ENCODE measurements at regions not wholly inside any gene's neighbourhood (a gene's known extent, or its start where the extent isn't known, plus 50 kb on each side); places are given as distances from the start of the nearest gene placed in this dataset.
"Not testable (repeated sequence)": the region's sequence is repeated elsewhere in the genome, so short reads cannot be mapped to it uniquely, and the experiment has no call there.

DNA sequence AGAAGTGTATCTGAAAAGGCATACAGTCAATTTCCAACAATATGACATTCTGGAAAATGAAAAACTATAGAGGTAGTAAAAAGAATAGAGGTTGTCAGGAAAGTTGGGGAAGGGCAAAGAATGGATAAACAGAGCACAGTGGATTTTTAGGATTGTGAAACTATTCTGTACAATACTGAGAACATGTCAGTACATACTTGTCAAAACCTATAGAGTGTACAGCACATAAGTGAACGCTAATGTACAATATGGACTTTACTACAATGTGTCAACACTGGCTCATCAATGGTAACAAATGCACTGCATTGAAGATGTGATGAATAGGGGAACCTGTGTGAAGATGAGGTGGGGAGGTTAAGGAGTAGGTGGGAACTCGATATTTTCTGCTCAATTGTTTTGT is 483.0 kb upstream of the PFKP start:
- CTCF ChIA-PET, result no interaction called here
- Mint-ChIP-seq H3K4me3 (no peak overlapping the region), H3K4me1 (no peaks in the 10 kb centered on the region), H3K27me3 (no peaks in the 10 kb centered on the region), H3K9me3 (no peaks in the 10 kb centered on the region), H3K27ac (no peak overlapping the region), H3K36me3 (no peaks in the 10 kb centered on the region)
- no peak for DNase-seq

DNA sequence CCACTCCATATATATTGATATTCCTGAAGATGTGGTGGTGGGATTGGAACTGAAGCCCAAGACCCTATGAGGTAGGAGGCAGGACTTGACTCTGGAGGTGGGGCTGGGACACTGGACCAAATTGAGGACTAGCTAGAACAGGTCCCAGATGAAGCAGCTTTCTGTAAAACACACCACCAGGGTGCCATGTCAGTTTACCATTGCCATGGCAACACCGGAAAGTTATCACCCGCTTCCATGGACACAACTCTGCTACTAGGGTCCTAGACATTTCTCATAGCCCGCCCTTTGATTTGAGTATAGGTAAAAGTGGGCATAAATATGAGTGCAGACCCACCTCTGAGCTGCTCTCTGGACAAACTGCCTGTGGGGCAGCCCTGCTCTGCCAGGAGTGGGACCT is 490.5 kb upstream of the PFKP start:
- CTCF ChIA-PET, result no interaction called here
- Mint-ChIP-seq H3K27ac (no peak overlapping the region), H3K36me3 (no peaks in the 10 kb centered on the region), H3K27me3 (no peaks in the 10 kb centered on the region), H3K4me1 (no peaks in the 10 kb centered on the region), H3K4me3 (no peak overlapping the region), H3K9me3 (no peaks in the 10 kb centered on the region)
- DNase-seq, result no peak

DNA sequence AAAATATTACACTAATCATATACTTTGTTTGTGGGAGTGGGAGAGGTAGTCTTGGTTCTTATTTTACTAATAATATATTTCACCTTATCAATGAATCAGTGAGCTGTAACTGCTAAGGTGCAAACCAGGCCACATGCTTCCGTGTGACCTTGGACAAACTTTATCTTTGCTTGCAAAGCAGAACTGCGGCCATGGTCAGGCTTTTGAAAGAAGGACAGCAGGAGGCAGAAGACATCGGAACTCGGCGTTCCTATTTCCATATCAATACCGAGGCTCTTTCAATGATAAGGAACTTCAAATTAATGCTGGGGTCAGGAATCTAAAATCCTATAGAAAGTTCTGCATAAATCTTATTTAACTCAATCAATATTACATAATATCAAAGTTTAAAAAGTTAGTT is 491.9 kb upstream of the PFKP start:
- no peaks in the 10 kb centered on the region for H3K4me1 Mint-ChIP-seq
- DNase-seq, result no peak
- no peaks in the 10 kb centered on the region for H3K9me3 Mint-ChIP-seq
- H3K27ac Mint-ChIP-seq, result no peak overlapping the region
- H3K36me3 Mint-ChIP-seq, result no peaks in the 10 kb centered on the region
- H3K4me3 Mint-ChIP-seq, result no peak overlapping the region
- H3K27me3 Mint-ChIP-seq, result no peaks in the 10 kb centered on the region
- CTCF ChIA-PET, result no interaction called here

DNA sequence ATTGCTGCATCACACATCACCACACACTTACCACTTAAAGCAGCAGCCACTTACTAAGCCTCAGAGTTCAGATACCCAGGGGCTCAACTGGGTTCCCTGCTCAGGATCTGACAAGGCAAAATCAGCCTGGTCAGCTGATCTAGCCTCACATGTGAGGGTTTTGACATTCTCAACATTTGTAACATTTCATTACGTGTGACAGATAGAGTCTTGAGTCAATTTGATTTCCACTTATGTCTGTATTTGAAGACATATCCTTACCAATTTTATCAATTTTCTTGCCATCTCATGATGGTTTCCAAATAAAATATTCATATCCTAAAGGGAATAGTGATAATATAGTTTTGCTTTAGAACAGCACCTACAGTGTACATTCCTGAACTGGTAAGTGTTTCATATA is 494.7 kb upstream of the PFKP start:
- CTCF ChIA-PET, result no interaction called here
- H3K27me3 Mint-ChIP-seq, result no peaks in the 10 kb centered on the region
- H3K27ac Mint-ChIP-seq, result no peak overlapping the region
- no peaks in the 10 kb centered on the region for H3K4me1 Mint-ChIP-seq
- H3K9me3 Mint-ChIP-seq, result no peaks in the 10 kb centered on the region
- H3K4me3 Mint-ChIP-seq, result no peak overlapping the region
- no peak for DNase-seq
- no peaks in the 10 kb centered on the region for H3K36me3 Mint-ChIP-seq

DNA sequence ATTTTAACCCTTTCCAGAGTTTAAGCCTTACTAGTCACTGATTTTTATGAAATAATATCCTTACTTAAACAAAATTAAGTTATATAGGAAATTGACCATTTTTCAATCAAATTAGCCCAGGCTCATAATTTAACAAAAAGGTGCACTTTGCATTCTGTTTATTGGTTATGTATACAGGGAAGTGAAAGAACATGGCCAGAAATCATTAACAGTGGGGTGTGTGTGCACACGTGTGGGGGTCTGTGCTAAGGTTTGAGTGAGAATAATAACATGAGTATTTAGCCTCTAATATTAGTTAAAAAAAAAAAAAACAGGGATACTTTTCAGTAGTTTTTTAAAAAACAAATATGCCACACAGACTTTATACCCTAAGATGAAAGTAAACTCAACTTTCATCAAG is 510.5 kb upstream of the PFKP start:
- Mint-ChIP-seq H3K4me3 (no peak overlapping the region), H3K27ac (no peak overlapping the region), H3K27me3 (no peaks in the 10 kb centered on the region), H3K36me3 (no peaks in the 10 kb centered on the region), H3K4me1 (no peaks in the 10 kb centered on the region), H3K9me3 (no peaks in the 10 kb centered on the region)
- no peak for DNase-seq
- CTCF ChIA-PET, result no interaction called here

DNA sequence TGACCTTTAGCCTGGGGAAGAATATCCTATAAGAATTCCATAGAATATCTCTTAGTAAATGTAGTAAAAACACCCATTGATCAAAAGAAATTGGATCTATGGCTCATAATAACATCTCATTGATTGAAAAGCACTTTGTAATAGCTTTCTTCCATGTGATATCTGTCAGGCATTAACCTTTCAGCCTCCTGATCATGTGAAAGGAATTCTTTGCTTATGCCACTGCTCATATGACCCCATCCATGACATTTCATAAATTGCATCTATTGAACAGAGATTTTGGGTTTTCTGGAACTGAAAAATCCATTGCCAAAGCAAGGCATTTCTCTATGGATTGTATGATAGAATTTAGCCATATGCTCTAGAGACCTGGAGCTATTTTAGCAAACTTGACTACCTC is 519.3 kb upstream of the PFKP start:
- no peaks in the 10 kb centered on the region for H3K9me3 Mint-ChIP-seq
- CTCF ChIA-PET, result interaction anchor here (0.6 kb wide), 1 partner anchor 59 kb away, joined by 3 read pairs; no protein-coding TSS in a partner anchor
- no peaks in the 10 kb centered on the region for H3K36me3 Mint-ChIP-seq
- no peak overlapping the region for H3K4me3 Mint-ChIP-seq
- no peaks in the 10 kb centered on the region for H3K4me1 Mint-ChIP-seq
- no peaks in the 10 kb centered on the region for H3K27me3 Mint-ChIP-seq
- H3K27ac Mint-ChIP-seq, result no peak overlapping the region
- DNase-seq, result no peak

DNA sequence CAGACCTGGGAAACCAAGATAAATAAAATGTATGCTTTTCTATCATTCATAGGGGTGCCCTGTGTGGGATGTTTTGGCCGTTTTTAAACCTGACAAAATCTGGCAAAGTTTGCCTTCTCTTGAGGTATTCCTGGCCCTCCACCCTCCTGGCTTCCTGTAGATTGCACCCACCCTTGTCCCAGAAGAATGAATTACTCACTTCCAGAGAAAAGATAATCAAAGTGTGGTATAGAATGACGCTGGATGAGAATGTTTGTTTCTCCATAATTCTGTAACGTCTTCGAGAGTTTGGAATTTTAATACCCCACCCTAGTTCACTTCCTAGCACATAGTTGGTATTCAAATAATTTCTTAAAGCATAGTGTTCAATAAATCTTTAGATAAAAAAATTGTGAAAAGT is 519.7 kb upstream of the PFKP start:
- no peaks in the 10 kb centered on the region for H3K27me3 Mint-ChIP-seq
- no peak overlapping the region for H3K27ac Mint-ChIP-seq
- H3K4me3 Mint-ChIP-seq, result no peak overlapping the region
- no peaks in the 10 kb centered on the region for H3K4me1 Mint-ChIP-seq
- DNase-seq, result no peak
- CTCF ChIA-PET, result no interaction called here
- H3K36me3 Mint-ChIP-seq, result no peaks in the 10 kb centered on the region
- no peaks in the 10 kb centered on the region for H3K9me3 Mint-ChIP-seq

DNA sequence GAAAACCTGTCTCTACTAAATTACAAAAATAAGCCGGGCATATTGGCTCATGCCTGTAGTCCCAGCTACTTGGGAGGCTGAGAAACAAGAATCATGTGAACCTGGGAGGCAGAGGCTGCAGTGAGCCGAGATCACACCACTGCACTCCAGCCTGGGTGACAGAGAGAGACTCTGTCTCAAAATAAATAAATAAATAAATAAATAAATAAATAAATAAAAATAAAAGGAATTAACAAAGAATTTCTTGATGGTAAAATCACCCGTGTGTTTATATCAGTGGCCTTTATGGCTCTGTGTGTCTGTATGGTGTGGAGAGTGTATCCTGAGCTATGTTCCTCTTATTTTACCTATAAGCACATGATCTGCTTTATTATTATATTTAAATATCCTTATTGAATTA is 520.5 kb upstream of the PFKP start:
- CTCF ChIA-PET, H3K4me1 Mint-ChIP-seq, H3K4me3 Mint-ChIP-seq, DNase-seq, H3K27ac Mint-ChIP-seq, H3K9me3 Mint-ChIP-seq, H3K27me3 Mint-ChIP-seq, H3K36me3 Mint-ChIP-seq: not testable (repeated sequence)

DNA sequence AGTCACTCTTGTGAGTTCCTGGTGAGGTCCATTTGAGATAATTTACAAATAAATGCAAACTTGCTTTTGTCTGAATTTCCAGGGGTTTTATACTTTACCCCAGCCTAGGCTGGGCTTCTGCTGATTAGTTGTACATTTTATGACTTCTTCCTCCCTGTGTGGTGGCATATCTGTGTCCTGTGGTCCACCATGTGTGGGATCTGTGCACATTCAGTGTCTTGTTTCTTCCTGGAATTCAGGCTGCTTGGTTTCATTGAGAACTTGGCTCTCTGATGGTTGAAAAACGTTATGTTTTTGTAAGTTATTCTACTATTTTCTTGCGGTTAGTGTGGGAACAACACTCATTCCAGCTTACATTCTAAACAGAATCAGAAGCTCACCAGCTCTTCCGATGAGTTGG is 523.4 kb upstream of the PFKP start:
- DNase-seq, result no peak
- Mint-ChIP-seq H3K27ac (no peak overlapping the region), H3K4me3 (no peak overlapping the region), H3K9me3 (no peaks in the 10 kb centered on the region), H3K27me3 (no peaks in the 10 kb centered on the region), H3K36me3 (no peaks in the 10 kb centered on the region), H3K4me1 (no peaks in the 10 kb centered on the region)
- CTCF ChIA-PET, result no interaction called here

DNA sequence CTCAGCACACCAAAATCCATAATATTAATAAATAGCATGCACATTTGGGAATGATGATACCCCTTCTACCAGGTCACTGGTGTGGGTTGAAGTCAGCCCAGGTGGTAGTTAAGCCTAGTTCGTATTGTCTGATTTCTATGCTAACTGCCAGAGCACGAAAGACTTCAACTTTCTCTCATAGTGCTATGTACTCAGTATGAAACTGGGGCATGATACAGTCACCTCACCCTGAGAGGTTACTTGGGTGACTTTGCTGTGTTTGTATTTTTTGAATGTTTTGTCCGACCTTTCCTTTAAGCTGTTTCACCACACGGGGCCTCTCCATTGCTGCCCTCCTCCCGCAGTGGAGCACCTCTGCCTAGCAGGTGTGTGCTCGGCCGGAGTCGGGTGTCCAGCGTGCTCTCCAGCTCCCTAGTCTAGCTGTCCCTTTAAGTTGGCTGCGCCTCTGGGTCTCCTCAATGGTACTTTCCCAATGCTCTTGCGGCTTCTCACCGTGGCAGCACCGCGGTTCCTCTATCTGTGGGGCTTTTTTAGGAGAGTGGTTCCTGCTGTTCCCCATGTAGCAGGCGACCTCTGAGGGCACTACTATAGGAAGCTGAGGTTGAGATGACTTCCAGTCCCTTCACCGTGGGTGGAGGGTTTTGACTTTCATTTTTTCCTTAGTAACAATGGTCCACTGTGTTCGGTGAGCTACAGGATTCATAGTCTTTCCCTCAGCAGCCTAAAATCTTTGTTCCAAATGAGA is 524.0 kb upstream of the PFKP start:
- no peak overlapping the region for H3K27ac Mint-ChIP-seq

DNA sequence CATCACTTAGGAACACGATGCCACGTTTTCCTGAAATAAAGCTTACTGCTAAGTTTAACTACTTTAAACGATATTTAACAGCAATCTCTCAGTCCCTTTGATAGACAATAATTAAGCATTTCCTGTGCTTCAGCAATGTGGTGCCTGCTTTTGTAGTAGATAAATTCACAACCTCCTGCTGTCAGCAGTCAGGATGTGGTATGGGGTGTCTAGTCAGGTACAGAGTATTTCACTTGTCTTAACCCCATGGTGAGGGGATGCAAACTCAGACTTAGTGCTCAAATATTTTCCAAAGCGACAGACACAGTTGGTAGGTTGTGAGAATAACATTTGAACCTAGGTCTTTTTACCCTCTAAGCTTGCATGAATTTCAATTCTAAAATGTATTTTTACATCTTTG is 526.2 kb upstream of the PFKP start:
- no peaks in the 10 kb centered on the region for H3K36me3 Mint-ChIP-seq
- H3K9me3 Mint-ChIP-seq, result no peaks in the 10 kb centered on the region
- no peaks in the 10 kb centered on the region for H3K27me3 Mint-ChIP-seq
- no peak overlapping the region for H3K4me3 Mint-ChIP-seq
- no peaks in the 10 kb centered on the region for H3K4me1 Mint-ChIP-seq
- H3K27ac Mint-ChIP-seq, result no peak overlapping the region
- no peak for DNase-seq
- CTCF ChIA-PET, result no interaction called here

More for the DNA sequence above, 524.0 kb upstream of the PFKP start:
- no peak overlapping the region for H3K4me3 Mint-ChIP-seq
- H3K27me3 Mint-ChIP-seq, result no peaks in the 10 kb centered on the region
- no peaks in the 10 kb centered on the region for H3K36me3 Mint-ChIP-seq
- no peak for DNase-seq
- H3K4me1 Mint-ChIP-seq, result no peaks in the 10 kb centered on the region
- no peaks in the 10 kb centered on the region for H3K9me3 Mint-ChIP-seq
- CTCF ChIA-PET, result no interaction called here

DNA sequence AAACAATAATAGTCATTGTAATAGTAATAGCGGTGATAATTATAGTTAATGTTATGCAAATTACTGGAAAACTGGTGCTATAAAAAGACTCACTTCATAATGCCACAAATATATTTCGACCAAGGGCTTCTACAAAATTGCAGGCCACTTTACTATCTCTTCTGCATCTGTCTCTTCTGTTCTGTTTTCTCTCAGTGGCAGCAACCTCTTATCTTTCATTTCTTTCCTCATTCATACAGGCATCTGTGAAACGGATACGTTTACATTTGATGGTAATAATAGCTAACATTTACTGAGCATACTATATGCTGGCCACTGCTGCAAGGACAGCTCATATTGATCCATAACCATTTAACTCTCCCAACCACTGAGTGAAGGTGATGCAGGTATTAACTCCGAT is 537.4 kb upstream of the PFKP start:
- H3K4me3 Mint-ChIP-seq, result no peak overlapping the region
- H3K27ac Mint-ChIP-seq, result no peak overlapping the region
- no peaks in the 10 kb centered on the region for H3K4me1 Mint-ChIP-seq
- no peak for DNase-seq
- H3K27me3 Mint-ChIP-seq, result no peaks in the 10 kb centered on the region
- peaks cover 2% of the 10 kb centered on the region for H3K9me3 Mint-ChIP-seq
- CTCF ChIA-PET, result no interaction called here
- H3K36me3 Mint-ChIP-seq, result no peaks in the 10 kb centered on the region

DNA sequence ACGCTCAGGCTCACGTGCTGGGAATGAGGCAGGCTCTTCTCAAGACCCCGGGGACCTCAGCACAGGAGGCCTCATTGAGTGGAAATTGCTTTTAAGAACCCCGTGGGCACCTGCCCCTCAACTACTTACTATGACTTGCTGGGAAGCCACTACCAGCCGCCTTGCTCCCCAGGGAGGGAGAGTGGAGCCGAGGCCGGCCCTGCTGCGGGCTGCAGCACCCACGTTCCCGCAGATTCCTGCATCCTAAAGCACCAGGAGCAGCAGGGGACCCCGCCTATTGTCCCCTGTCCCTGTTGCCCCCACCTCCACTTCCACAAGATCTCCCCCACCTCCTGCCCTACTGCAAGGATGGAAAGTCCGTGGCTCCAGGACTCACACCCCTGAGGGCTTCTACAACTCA is 541.6 kb upstream of the PFKP start:
- peaks cover 15% of the 10 kb centered on the region for H3K9me3 Mint-ChIP-seq
- DNase-seq, result no peak
- no peak overlapping the region for H3K27ac Mint-ChIP-seq
- no peaks in the 10 kb centered on the region for H3K27me3 Mint-ChIP-seq
- no peaks in the 10 kb centered on the region for H3K36me3 Mint-ChIP-seq
- no peaks in the 10 kb centered on the region for H3K4me1 Mint-ChIP-seq
- H3K4me3 Mint-ChIP-seq, result no peak overlapping the region
- CTCF ChIA-PET, result no interaction called here

DNA sequence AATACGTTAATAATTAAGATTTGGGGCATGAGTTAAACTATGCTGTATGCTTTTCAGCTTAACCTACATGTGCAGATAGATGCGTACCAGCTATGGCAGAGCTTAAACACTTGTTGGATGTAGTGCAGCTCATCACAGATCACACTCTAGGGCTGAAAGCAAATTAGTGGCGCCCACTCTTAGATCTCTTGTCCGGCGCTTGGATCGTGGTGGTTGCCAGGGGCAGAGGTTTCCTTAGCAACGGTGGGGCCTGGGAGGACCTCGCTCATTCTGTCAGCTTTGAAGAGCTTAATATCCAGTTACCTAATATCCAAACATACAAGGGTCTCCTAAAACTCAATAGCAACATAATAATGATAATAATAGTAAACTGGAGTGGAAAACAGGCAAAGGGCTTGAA is 548.2 kb upstream of the PFKP start:
- CTCF ChIA-PET, result no interaction called here
- Mint-ChIP-seq H3K27ac (no peak overlapping the region), H3K4me3 (no peak overlapping the region), H3K4me1 (no peaks in the 10 kb centered on the region), H3K36me3 (no peaks in the 10 kb centered on the region), H3K9me3 (peaks cover 12% of the 10 kb centered on the region), H3K27me3 (no peaks in the 10 kb centered on the region)
- DNase-seq, result no peak

DNA sequence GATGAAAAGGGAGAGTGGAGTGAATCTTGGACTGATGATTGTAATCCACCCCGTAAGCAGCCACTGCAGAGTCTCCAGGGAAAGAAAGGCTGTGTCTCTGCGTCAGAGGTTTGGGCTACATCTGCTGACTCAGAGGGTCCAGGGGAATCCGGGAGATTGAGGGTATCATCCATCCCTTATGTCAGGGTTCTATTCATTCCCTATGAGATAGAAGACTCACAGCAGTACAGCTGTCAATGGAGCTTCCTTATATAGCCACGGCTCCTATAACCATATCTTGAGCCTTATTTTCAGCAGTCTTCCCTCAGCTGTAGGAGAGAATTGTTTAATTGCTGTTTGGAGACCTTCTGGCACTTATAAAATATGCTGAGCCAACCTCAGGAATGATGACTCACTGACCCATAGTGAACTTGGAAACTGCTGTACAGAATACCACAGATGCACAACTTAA is 558.2 kb upstream of the PFKP start:
- Mint-ChIP-seq H3K9me3 (peaks cover 3% of the 10 kb centered on the region), H3K36me3 (no peaks in the 10 kb centered on the region), H3K4me1 (no peaks in the 10 kb centered on the region), H3K27me3 (no peaks in the 10 kb centered on the region), H3K27ac (no peak overlapping the region), H3K4me3 (no peak overlapping the region)
- no peak for DNase-seq
- CTCF ChIA-PET, result no interaction called here

DNA sequence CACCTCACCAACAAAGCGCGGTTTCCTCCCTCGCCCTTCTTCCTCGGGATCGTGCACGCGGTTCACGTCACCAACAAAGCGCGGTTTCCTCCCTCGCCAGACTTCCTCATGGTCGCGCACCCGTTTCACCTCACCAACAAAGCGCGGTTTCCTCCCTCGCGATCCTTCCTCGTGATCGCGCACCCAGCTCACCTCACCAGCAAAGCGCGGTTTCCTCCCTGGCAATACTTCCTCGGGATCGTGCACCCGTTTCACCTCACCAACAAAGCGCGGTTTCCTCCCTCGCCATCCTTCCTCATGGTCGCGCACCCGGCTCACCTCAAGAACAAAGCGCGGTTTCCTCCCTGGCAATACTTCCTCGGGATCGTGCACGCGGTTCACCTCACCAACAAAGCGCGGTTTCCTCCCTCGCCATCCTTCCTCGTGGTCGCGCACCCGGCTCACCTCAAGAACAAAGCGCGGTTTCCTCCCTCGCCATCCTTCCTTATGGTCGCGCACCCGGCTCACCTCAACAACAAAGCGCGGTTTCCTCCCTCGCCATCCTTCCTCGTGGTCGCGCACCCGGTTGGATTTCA is 565.9 kb upstream of the PFKP start:
- CTCF ChIA-PET, H3K36me3 Mint-ChIP-seq, H3K27me3 Mint-ChIP-seq, H3K4me1 Mint-ChIP-seq, DNase-seq, H3K4me3 Mint-ChIP-seq: not testable (repeated sequence)
- Mint-ChIP-seq H3K27ac (peak overlapping the region; percentile 42), H3K9me3 (peaks cover 23% of the 10 kb centered on the region)

Data from activated naive CD4-positive, alpha-beta T cell treated with anti-CD3 and anti-CD28 coated beads, Interleukin-2, amount 10 ng/mL, durations not matched to agents 7 days and 5 days (primary cell).